Activated CD8-positive, alpha-beta memory T cell treated with anti-CD3 and anti-CD28 coated beads, Interleukin-2, amount 50 U/mL, for 4 hours (primary cell): ENCODE measurements at regions not wholly inside any gene's neighbourhood (a gene's known extent, or its start where the extent isn't known, plus 50 kb on each side); places are given as distances from the start of the nearest gene placed in this dataset.
"Not testable (repeated sequence)": the region's sequence is repeated elsewhere in the genome, so short reads cannot be mapped to it uniquely, and the experiment has no call there.

Experiments
- DNase-seq: peaks from one replicate; pipeline ENCODE4 v3.0.0-alpha.2; 2020

DNA sequence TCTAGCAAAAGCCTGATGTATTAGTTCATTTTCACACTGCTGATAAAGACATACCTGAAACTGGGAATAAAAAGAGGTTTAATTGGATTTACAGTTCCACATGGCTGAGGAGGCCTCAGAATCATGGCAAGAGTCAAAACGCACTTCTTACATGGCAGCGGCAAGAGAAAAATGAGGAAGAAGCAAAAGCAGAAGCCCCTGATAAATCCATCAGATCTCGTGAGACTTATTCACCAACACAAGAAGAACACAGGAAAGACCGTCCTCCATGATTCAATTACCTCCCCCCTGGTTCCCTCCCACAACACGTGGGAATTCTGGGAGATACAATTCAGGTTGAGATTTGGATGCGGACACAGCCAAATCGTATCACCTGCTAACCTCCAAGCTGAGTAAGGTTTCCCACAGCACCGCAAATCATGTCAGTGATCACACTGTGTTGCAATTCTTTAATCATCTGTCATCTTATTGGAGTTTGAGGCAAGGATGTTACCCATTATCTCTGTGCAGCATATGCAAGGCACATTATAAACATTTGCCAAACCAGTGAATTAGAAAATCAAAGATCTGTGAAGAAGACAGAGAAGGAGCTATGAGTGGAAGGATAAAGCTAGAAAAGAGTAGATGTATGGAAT lies 128.5 kb downstream of the ZNF281 start:
- DNase-seq = no peak

DNA sequence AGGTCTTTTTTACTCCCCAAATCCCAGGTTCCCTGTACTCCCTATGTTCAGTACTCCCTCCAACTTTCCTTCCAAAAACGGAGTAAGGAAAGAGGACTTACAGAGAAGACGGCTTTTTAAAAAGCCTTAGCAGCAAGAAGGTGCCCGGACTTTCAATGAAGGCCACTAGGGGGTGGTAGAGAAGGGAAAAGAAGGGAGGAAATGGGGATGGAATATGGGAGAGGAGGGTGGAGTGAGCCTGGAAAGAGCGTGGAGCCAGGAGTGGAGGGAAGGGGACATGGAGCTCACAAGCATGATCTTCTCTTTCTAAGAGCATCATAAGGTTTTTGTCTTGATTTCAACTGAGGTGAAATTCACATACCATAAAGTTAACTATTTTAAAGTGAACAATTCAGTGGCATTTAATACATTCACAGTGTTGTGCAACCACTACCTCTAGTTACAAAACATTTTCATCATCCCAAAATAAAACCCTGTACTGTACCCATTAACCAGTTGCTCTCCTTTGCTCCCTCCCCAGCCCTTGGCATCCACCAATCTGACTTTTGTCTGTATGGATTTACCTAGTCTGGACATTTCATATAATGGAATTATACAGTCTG lies 129.9 kb downstream of the ZNF281 start:
- DNase-seq = peak; percentile 22

DNA sequence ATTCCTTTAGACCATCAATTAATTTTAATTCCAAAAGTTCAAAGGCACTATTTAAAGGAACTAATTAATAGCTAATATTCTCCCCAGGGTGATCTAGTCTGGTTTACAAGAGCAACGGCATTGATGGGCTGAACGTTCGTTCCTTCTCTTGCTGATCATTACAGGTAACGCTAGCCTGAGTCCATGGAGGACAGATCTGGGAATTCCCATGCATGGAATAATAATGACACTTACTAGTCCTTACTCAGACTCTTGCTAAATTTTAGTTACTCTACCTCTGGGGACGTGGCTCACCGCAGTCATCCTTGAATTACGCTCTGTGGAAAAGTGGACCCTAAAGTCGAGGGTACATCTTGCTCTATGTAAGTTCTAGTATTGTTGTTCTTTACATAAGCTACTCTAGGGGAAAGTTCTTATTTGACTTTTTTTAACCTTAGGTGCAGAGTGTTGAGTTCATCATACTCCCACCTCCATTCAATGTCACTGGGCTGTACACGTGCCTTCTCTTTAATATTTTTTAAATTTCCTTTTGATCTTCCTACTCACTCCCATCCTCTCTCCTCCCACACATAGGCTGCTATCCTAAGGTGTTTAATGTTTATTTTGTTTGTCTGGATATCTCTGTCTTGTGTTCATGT lies 133.9 kb downstream of the ZNF281 start:
- no peak for DNase-seq

DNA sequence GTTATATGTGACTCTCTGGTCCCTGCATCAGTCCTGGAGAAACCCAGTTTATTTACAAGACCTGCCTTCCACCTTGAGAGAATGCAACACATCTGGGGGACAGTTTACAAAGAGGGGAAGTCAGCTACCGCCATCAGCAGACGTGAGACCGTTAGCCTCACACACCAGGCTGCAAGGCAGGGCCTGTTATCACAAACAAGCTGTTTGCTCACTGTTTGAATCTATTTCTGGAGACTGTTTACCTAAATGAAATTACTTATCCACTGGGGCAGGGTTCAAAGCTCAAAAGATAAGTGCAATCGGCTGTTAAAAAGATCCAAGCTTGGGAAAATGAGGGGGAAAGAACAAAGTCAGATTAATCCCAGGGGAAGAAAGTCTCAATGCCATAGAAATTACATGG lies 134.4 kb downstream of the ZNF281 start:
- no peak for DNase-seq

DNA sequence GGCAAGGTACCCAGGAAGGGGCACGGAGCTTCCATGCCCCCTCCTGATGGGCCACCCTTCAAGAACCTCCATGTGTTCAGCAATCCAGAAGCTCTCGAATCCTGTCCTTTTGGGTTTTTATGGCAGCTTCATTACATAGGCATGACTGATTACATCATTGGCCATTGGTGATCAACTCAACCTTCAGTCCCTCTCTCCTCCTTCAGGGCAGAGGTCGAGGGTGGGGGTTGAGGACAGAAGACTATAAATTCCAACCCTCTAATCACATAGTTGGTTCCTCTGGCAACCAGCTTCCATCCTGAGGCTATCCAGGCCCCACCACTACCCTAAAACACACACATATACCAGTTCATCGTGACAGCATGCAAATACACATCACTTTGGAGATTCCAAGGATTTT lies 135.7 kb downstream of the ZNF281 start:
- no peak for DNase-seq

DNA sequence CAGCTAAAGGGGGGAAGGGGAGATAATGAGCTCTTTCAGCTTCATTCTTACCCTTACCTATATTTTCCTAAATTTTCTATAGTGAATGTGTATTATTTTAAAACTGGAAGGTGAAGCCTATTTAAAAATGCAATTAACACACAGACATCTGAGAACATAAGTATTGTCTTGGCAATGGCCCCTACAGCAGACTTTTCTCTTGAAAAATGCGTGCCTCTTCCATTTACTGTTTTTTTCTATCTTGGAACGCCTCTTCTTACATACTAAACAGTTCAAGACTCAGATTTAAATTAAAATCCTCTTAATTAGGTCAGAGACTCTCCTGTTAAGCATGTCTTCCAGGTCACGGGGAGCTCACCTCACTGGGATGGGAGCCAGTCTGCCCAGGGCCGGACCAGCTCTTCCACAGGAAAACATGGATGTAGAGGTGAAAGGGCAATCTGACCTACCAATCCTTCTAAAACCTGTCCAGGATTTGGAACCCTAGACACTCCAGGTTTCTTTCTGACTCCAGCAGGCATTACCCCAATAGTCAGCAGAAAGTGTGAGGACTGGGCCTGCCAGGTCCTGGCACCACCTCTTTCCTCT lies 137.3 kb downstream of the ZNF281 start:
- DNase-seq = no peak

DNA sequence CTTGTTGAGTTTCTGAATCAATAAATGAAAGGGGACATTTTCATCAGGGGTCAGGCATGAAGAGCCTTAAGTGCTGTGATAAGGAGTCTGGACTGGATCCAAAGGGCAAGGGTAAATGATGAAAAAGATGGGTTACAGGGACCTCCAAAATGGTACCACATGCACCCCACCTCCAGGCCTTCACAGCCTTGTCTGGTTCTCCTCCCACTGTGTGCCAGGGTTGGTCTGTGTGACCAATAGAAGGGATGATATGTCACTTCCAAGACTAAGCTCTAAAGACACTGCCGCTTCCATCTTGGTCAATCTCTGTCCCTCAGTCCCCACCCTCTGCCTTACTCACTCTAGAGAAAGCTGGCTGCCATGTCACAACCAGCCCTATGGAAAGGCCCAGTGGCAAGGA lies 140.6 kb downstream of the ZNF281 start:
- DNase-seq = no peak

DNA sequence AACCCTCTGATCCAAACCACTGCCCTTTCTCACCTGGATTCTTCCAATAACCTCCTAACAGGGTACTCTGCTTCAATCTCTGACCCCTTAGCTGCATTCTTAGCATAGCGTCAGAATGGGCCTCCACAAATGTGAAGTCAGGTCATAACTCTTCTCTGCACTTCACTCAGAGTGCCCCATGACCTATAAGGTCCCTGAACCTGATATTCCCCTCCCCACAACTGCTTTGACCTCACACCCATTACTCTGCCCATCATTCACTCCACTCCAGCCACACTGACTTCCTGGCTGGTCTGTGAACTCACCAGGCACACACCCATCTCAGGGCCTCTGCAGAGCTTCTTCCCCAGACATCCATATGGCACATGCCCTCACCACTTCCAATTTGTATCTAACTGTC lies 141.9 kb downstream of the ZNF281 start:
- no peak for DNase-seq

DNA sequence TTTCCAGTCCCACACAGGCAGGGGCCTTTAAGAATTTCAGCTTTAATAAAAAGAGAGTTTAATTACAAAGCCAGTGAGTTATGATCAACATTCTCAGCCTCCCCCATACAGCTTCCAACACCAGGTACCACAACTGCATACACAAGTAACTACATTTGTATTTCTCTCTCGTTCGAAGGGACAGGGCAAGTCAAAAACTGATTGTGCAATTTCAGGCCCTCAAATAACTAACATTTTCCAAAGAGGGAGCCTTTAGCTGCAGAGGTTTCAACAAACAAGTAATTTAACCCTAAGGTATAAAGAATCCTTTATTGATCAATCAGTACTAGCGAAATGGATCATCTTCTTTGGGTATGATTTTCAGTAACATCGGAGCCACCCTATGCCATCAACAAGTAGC lies 142.4 kb downstream of the ZNF281 start:
- no peak for DNase-seq

DNA sequence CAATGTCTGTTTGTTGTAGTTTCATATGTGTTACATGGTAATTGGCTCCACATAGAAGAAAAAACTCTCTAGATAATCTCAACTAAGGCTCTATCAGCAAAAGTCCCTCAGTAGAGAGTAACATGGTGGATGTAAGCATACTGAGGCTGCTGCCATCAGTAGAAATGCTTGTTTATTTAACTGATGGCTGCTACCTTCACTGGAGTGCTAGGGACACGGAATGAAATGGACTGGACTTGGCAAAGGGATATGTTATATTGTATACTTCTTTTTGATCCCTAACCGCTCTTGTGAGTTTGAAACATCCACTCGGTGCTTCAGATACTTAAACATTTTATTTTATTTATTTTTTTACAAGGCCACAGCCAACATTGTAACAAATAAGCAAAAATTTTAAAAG lies 143.0 kb downstream of the ZNF281 start:
- DNase-seq = no peak

DNA sequence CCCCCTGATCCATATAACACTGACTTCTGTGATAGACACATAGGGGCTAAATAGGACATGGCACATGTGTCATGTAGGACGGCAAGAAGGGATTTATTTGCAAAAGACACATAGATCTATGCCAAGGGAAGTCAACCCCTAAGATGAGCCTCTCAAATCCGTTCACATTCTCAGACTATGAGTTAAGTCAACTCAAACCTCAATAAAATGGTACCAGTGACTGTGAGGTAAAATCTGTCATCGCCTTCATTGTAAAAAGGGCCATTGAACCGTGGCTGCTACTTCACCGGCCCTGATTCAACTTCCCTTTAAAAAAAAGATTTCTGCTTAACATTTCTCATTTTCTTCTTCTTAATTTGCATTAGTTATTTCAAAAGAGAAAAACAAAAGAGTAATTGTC lies 144.0 kb downstream of the ZNF281 start:
- no peak for DNase-seq

DNA sequence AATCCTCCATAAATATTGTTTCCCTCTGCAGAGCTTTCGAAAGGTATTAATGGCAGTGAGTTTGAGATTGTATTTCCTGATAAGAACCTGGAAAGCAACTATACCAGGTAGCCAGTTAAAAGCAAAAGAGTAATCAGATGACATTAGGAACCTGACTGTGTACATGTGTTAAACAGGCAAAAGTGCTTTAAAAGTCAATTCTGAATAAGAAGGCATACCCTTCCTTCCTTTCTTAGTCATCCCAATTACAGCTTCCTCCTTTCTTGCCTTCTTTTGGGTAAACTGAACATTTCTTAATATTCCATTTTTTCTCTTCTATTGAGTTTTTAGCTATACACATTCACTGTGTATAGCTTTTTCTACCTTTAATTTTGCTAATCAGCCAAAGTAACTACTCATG lies 144.7 kb downstream of the ZNF281 start:
- no peak for DNase-seq

DNA sequence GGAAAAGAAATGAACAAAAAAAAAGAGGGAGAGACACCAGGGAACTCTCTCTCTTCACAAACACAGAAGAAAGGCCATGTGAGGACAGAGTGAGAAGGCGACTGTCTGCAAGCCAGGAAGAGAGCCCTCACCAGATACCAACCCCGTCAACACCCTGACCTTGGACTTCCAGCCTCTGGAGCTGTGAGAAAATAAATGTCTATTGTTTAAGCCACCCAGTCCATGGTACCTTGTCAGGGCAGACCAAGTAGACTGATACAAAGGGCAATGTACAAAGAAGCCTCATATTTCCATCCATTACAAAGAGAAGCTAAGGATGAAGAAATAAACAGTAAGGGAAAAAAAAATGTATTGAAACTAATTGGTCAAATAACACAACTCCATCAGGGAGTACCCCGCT lies 146.6 kb downstream of the ZNF281 start:
- no peak for DNase-seq

DNA sequence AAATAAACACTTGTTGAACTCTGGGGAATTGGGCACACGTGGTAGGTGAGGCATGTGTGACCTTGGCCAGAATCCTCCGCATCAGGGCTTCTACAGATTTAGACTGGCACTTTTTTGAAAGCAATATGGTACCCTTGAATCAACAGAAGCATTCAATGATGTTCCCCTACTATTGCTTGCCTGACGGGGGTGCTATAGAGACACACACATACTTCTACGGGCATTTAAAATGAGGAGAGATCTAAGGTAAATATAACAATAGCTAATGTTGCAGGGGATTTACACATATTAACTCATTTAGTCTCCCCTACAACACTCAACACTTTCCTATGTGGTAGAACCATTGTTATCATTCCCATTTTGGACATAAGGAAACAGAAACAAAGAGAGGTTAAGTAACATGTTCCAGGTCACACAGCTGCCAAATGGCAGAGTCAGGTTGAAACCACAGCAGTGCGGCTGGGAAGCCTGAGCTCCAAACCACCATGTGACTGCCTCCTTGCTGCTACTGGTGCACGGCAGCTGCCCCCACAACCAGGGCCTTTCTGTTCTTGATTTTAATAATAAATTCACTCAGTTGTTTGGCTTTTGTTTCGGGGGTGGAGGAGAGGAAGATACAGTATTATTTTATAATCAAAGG lies 147.4 kb downstream of the ZNF281 start:
- DNase-seq = no peak

DNA sequence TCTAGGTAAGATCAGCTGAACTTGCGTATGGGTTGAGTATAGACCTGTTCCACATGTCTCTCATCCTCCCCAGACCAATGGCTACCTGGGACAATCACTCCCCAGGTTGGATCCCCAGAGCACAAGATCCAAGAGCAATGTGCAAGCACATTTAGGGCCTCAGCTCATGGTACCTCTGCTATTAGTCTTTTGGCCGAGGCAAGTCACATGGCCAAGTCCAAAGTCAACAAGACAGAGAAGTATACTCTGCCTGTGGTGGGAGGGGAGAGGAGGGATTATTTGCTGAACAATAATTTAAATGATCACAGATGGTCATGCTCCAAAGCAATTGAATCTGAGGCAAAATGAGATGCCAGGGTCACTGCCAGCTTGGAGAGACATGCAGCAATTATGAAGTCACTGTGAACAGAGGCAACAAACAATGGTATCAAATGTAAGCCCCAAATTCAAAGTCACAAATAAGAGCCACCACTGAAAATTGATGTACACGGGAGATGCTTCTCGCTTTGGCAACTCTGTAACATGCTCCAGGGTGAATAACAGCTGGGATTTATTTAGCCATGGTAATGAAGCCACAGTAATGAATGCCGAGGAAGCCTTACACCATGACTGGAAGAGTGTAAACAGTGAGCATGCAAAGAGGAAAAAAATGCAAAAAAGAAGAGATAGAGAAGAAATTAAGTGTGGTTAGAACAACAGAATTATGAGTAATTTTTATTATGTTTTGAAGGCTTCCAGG lies 149.1 kb downstream of the ZNF281 start:
- no peak for DNase-seq

DNA sequence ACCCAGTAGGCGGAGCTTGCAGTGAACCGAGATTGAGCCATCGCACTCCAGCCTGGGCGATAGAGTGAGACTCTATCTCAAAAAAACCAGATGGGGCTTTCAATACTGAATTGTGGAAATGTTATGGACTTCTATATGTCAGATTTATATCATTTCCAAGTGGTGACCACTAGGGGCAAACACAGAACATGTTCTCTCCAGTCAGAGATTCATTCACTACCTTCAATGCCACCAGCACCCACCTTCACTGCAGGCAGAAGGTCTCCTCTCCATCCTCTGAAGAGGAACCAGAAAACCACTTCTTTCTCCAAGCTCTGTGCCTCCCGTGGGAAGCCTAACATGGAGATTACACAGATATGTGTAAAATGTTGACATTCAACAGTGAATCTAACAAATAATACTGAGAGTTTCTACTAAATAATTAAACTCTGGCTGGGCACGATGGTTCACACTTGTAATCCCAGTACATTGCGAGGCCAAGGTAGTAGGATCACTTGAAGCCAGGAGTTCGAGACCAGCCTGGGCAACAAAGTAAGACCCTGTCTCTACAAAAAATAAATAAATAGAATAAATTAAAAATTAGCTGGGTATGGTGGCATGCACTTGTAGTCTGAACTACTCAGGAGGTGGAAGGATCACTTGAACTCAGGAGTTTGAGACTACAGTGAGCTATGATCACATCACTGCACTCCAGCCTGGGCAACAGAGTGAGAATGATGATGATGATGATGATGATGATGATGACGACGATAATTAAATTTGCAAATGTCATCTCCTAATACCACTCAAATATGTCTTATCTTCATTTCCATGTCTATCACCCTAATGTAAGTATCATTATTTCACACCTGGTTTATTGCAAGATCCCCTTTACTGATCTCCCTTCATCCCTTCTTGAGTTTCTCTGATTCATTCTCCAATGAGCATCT lies 151.1 kb downstream of the ZNF281 start:
- DNase-seq = no peak

DNA sequence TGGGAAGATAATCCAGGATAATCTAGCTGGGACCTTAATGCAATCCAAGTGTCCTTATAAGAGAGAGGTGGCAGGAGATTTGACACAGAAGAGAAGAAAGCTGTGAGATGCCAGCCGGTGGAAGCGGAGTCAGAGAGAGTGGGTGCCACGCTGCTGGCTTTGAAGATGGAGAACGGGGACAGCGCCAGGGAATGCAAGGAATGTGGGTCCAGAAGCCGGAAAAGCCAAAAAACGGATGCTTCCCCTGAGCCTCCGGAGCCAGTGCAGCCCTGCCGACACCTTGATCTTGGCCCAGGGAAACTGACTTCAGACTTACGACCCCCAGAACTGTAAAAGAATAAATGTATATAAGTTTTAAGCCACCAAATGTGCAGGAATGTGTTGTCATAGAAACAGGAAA lies 152.6 kb downstream of the ZNF281 start:
- DNase-seq = no peak

DNA sequence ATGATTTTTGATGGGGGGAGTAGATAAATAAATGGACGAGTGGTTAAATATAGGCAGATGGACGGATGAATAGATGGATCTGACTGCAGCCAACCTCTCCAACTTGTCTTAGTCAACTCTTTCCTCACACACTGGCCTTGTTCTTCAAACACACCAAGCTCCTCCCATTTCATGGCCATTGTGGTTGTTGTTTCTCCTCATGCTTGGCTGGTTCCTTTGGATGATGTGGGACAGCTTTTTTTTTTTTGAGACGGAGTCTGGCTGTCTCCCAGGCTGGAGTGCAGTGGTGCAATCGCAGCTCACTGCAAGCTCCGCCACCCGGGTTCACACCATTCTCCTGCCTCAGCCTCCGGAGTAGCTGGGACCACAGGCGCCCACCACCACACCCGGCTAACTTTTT lies 155.2 kb downstream of the ZNF281 start:
- not testable (repeated sequence) for DNase-seq

DNA sequence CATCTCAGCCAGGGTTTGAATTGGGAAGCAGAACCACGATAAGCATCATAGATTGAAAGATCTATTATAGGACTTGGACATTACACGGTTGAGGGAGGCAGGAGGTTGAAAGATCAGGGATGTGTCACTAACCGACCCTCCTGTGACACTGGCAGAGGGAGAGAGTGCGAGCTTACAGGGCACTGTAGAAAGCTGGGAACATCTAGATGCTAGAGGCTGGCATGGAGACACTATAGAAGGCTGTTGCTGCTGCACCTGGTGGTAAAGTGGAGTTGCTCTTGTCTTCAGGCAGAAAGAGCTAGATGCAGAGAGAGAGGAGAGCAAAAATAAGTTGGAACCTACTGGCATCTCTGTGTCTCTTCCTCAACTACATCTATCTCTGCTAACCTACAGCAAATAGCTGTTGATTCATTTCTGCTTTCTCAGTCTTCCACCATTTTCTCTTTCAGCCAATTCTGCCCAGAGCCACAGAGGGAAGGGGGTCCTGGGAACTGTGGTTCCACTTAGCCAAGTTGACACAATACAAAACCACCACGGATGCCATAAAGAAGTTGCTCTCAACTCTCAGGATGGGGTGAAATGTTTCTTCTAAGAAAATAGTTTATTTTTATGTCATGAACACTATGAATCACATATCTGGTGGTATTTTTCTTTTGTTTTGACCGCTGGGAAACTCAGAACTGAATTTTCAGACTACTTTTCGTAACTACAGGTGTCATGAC lies 155.9 kb downstream of the ZNF281 start:
- no peak for DNase-seq

DNA sequence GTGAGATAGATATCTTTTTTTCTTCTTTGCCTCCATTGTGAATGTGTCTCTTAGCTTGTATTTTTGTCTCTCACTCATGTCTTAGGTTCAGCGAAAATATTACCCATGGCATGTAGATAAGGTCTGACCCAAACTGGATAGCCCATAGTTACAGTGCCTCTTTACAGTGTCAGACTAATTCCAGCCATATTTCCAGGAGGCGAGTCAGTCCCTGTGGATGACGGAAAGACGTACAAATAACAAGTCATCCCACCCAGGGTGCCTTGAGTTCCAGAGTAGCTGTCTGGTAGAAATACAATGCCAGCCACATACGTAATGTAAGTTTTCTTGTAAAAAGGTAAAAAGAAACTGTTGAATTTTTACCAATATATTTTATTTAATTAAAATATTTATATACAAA lies 157.3 kb downstream of the ZNF281 start:
- no peak for DNase-seq

DNA sequence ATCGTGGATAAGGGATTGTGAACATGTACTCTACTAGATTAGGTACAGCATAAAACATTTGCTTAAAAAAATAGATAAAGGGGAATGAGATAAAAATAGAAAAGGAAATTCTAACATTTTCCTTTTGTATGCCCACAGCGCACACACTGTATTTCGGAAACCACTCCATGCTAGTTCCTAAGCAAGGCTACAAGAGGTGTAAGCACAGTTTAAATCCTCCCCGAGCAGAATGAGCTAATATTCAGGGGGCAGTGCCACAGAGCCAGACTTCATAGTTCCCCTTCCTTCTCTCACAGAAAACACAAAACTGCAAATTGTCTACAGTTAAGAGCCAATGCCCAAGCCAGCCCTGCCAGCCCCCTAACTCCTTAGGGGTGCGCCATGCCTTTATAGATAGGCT lies 159.4 kb downstream of the ZNF281 start:
- no peak for DNase-seq
